HG03565 (cell line): ENCODE measurements at regions not wholly inside any gene's neighbourhood (a gene's known extent, or its start where the extent isn't known, plus 50 kb on each side); places are given as distances from the start of the nearest gene placed in this dataset.
"Not testable (repeated sequence)": the region's sequence is repeated elsewhere in the genome, so short reads cannot be mapped to it uniquely, and the experiment has no call there.

Experiments used
- ATAC-seq: cut with Tn5 transposase; IDR thresholded peaks from one replicate; pipeline ENCODE4 v1.9.1; 2021; ENCODE audit warnings: mild to moderate bottlenecking, moderate library complexity; ENCODE audit not compliant: unreplicated experiment

DNA sequence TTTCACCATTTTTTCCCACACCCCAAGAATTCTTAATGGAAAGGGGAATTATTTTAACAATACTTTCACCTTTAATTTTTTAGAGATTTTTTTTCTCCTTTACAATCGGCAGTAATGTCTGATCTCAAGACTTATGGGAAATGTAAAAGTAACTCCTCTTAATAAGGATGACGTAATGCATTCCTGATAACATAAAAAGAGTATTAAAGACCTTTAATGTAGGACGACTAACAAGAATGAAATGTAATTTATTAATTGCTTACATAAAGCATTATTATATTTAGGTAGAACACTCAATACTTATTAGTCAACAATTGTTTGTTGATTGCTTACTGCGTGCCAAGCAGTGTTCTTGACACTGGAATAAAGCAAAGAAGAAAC, 416.8 kb upstream of the NAALADL2 start:
- ATAC-seq: no peak

DNA sequence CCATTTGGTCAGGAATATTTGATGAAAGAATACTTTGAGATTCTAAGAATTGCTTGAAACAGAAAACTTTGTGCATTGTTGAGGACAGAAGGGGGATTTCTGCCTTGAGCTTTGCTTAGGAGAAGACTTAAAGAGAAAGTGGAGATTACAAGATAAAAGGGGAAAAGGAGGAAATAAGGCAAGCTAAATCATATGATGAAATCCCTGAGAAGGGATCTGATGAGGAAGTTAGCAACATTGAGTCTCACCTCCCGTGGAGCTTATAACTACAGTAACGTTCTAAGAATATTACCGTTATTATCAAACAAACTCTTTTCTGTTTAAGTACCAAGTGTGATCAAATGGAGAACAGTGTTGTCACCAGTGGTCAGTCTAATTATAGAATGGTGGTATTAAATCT, 414.7 kb upstream of the NAALADL2 start:
- ATAC-seq: no peak

DNA sequence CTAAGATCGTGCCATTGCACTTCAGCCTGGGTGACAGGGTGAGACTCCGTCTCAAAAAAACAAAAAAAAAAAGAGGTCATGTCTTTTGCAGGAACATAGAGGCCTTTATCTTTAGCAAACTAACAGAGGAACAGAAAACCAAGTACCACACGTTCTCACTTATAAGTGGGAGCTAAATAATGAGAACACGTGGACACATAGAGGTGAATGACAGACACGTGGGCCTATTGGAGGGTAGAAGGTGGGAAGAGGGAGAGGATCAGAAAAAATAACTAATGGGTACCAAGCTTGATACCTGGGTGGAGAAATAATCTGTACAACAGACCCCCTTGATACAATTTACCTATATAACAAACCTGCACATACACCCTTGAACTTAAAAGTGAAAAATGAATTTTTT, 401.4 kb upstream of the NAALADL2 start:
- ATAC-seq: no peak

DNA sequence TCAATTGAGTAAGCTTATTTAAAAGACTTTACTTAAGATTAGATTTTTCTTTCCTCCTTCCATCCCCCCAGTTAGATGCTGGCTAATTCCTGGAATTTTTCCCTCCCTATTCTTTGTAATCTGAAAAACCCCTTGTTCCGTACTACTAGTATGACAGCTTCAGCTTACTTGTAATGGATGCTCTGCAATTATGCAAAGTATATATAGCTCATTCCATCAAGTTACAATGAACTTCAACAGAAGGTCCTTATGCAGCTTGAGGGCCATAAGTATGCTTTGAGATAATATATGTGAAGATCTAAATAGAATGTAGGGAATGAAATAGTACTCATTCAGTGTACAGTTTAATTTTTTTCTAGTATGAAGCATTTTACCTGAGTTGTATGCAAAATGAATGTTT, 398.3 kb upstream of the NAALADL2 start:
- ATAC-seq: no peak

DNA sequence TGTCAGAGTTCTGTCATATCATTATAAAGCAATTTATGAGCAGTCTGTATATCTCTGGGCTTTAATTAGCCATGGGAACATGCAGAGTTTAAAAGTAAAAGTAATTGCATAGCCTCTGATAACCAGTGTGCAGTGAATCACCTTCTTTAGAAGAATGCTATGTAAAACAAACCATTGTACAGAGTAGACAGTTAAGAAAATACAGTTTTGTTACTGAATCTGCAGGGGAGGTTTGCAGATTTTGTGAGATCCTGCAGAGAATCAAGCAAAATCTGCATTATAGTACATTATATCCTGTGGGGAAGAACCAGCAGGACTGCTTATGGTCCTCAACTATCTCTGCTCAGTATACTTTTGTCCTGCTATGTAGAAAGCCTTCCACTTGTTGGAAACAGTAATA, 396.2 kb upstream of the NAALADL2 start:
- ATAC-seq: no peak

DNA sequence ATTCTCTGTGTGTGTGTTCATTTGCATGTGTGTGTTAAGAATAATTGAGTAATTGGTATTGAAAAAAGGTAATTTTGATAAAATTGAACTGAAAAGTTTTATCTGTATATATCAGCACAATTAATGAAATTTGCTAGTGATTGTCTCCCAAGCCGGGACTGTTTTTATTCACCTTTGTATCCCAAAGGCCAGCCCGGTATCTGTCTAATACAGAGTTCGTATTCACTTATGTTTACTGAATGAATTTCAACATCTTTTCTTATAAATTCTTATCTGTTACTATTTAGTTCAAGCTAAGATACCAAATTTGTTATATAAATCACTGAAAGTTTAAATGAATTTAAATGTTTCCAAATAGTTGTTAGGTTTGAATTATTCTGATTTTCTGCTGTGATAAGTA, 394.0 kb upstream of the NAALADL2 start:
- ATAC-seq: no peak

DNA sequence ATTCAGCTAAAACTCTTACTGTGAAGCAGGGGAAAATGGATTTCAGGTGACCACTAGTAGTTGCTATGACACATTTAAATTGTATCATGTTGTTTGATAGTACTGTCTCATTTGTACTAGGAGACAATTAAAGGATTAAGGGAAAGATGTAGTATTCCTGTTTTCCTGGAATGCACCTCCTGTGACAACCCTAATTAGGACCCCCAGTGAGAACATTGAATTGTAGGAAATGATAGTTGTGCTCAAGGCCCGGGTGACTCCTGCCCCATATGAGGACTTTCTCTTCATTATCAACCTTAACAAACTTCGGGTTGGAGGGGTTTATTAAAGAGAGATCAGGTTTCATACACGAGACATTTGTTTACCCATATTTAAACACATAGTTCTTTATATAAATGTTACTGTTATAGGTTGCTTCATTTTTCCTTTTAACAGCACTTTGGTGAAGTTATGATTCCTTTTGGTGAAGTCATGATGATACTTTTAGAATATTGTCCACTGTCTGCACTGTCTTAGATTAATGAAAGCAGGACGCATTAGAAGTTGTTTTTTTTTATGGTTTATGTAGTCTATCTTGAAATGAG, 392.6 kb upstream of the NAALADL2 start:
- ATAC-seq: no peak

DNA sequence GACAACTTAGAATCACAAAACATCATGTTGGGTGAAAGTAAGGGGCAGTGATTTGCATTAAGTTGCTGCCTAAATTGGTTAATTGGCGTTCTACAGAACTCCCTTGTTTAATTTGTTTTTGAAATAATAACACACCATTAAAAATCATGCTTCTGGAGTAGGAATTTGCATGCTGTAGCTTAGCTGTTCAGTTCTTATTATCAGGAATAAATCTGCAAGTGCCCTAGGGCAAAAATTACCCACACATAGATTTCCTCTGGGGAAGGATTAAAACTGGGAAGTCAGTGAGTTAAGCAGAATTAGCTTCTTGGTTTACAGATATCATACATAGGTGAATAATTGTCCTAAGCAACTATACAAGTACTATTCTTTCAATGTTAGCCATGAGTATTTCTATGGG, 381.6 kb upstream of the NAALADL2 start:
- no peak for ATAC-seq

DNA sequence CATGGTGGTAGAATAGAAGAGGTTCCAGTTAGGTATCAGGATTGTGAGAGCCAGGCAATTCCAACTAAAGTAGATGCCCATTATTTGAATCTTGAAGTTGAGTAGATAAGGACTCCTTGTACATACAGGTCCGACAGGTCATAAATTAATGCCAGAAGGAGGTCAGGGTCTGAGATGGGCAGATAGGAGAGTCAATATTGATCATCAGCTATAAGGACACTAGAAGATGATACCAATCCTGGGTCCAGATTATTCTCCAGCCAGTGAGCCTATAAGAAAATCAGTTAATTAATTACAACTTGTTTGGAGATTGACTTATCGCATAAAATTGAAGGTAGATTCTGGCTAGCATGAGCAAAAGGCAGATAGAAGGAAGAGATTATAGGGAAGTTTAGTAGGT, 378.4 kb upstream of the NAALADL2 start:
- no peak for ATAC-seq

DNA sequence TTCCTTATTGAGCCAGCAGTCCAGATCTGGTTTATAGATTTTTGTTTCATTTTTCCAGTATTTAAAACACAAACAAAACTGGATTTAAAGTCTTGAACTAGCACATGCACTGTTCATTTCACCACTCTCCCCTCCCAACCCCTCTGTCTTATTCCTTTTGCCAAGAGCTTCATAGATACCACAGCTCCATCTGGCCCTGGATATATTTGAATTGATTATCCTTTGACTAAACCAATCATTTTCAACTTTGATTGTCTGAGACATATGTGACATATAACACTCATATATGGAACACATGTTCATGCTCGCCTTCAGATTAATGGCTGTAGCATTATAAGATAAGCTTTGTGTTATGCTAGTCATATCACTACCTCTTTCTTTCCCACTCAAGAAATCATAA, 376.6 kb upstream of the NAALADL2 start:
- no peak for ATAC-seq

DNA sequence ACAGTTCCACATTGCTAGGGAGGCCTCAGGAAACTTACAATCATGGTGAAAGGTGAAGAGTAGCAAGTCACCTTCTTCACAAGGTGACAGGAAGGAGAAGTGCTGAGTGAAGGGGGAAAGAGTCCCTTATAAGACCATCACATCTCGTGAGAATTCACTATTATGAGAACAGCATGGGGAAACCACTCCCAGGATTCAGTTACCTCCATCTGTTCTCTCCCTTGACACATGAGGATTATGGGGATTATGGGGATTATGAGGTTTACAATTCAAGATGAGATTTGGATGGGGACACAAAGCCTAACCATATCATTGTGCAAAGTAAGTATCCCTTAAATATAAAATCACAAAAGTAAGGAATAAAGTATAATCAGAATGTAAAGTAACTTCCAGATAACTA, 375.9 kb upstream of the NAALADL2 start:
- no peak for ATAC-seq

DNA sequence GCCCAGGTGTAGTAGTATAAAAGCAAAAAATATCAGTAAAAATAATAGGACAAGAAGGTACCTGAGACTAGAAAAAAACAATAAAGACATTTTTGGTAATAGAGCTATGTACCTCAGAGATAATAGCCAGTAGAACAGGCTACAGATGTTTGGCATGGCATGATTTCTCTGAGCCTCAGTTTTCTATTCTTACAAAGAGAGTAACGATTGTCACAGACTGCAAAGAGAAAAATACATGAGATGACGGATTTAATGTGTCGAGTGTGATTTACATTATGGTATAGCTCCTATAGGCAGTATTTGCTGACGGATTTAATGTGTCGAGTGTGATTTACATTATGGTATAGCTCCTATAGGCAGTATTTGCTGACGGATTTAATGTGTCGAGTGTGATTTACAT, 375.3 kb upstream of the NAALADL2 start:
- ATAC-seq: not testable (repeated sequence)

DNA sequence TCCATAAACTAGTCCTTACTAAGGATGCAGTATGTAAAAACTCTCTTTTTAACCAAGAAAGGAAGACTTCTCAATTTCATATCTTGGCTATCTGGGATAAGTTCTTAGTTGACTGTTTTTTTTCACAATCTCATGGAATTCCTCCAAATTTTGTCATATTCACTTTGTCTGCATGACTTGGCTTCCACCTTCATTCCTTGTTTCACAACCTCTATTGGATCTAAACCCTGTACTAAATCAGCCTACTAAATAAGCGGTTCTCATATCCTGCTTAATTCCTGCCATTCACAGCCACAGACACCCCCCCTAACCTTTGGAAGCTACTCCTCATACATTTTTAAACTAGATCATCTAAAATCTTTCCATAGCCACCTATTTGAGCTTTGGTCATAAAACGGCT, 370.6 kb upstream of the NAALADL2 start:
- no peak for ATAC-seq

DNA sequence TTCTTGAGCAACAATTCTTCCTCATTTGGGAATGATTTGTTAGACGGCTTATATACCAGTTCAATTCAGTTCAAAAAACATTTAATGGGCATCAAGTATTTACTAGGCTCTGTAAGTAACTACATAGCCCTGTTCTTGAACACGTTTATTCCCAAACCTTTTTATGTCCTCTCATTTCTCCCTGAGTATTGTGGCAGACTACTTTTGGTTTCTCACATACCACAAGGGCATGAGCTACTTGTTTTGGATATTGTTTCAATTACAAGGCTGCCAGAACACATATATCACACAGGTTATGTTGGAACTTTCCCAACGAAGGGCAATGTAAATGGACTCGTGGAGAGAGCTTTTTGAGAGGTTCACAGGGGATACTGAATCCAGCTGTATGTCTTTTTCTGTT, 363.8 kb upstream of the NAALADL2 start:
- ATAC-seq: no peak

DNA sequence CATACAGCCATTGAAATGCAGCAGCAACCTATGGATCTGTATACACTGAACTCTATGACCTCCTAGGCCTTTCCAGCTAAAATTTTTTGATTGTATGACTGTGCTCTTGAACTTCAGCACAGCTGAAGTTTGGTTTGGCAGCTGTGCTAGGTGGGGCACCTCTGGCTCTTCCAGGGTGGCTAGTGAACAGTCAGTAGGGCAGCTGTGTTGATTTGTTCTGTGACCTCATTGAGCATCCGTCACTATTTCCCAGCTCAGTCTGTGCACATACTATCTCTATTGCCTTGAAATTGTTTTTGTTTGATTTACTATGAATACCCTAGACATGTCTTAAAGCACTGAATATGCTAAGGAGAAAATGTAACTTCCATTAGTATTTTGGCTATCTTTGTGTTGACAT, 363.2 kb upstream of the NAALADL2 start:
- no peak for ATAC-seq

DNA sequence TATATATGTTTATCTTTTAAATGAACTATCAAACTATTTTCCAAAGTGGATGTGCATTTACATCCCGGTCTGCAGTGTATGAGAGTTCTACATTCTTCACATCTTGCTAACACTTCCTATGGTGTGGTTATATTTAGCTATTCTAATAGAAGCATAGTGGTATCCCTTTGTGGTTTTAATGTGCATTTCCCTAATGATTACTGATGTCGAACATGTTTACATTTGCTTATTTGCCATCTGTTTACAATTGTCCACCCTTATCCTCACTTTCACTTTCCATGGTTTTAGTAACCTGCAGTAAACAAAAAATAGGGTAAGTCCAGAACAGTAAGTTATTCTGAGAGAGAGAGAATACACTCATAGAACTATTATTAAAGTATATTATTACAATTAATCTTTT, 360.5 kb upstream of the NAALADL2 start:
- no peak for ATAC-seq

DNA sequence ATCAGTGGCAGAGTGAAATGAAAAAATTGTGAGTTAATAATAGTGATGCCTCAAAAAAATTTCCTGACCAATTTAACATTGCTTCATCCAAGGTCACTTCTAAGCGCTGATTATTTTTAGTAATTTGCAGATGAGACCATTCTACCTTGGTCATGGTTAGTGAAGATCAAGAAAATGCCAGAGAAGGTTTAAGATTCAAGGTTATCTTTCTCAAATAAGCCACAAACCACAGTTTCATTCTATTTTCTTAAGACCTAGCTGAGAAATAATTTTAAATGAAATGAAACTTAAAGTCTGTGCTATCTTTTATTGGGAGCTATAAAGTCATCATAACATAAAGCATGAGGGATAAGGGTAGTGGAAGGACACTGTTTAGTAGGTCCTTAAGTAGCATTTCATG, 353.9 kb upstream of the NAALADL2 start:
- no peak for ATAC-seq

DNA sequence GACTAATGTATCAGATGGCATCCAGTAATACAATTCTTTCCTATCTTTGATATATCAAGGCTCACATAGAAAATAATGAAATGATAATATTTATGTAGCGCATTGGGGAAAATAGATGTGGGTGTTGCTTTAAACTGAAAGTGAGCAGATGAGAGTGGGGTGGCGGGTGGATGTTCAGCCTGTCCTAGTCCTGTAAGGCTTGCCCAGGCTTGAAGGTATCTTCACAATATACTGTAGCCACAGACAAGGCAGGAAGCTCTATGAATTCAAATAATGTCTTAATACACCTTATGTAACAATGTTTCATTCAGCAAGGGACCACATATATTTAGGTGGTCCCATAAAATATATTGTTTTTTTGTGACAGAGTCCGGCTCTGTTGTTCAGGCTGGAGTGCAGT, 334.9 kb upstream of the NAALADL2 start:
- ATAC-seq: no peak

DNA sequence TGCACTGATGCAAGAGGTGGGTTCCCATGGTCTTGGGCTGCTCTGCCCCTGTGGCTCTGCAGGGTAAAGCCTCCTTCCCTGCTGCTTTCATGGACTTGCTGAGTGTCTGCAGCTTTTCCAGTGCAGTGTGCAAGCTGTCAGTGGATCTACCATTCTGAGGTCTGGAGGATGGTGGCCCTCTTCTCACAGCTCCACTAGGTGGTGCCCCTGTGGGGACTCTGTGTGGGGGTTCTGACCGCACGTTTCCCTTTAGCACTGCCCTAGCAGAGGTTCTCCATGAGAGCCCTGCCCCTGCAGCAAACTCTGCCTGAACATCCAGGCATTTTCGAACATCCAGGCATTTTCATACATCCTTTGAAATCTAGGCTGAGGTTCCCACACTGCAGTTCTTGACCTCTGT, 329.8 kb upstream of the NAALADL2 start:
- ATAC-seq: no peak

DNA sequence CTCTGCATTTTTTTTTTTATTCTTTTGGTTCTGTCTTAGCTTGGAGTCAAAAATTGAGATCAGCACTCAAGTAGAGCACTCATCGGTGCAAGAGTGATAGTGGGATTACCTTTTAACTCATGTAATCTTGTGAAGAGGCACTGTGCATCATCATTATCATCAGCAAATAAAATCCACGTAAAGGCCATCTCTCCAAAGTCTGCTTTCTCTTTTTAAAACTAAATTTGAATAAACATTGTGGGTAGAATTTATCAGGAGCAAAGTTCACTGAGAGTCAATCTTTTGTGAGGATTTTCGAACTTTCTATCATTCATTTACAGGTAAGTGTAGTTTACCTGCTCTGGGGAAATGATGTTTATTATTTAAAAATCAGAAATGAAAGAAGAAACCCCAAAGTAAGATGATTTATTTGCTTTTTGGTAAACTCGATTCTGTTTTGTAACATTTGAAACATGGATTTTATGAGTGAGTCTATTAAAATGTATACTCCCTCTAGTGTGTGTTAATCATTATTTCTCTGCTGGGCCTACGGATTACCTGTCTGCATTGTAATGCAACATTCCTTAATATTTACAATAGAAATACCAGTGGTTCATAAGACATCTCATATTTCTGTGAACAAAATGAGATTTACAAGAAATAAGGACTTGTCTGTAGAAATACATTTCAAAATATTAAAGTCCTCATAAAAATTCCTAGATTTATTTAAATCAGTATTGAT, 327.7 kb upstream of the NAALADL2 start:
- no peak for ATAC-seq

DNA sequence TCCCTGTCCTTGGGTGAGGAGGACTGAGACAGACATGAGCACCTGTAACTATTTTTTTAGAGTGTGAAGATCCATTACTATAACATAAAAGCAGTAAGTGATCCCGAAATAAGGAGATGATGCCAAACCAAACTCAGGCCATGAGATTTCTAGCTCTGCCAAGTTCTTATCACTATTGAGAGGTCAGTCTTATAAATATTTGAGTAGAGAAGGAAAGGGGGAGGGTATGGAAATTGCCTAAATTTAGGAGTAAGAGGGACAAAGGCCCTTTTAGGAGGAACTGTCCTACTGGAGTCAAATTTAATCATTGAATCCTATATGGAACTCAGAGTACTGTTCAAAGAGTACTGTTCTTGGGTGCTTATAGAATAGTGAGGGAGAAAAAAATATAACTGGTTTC, 326.9 kb upstream of the NAALADL2 start:
- ATAC-seq: no peak

DNA sequence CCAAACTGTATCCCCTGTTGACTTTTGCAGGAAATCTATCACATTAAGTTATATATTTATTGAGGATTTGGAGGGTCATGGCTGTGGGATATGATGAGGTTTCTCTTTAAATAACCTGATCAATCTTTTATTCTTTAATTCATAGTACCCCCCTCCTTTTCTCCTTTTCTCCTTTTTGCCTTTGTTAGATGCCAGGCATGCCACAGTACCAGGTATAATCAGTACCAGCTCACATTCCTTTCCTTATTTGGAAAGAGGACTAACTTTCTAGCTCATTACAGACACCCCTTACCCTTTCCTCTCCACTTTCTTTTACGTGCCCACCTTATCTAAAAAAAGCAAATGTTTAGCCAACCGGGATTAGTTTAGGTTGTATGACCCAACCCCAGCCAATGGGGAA, 326.4 kb upstream of the NAALADL2 start:
- no peak for ATAC-seq

DNA sequence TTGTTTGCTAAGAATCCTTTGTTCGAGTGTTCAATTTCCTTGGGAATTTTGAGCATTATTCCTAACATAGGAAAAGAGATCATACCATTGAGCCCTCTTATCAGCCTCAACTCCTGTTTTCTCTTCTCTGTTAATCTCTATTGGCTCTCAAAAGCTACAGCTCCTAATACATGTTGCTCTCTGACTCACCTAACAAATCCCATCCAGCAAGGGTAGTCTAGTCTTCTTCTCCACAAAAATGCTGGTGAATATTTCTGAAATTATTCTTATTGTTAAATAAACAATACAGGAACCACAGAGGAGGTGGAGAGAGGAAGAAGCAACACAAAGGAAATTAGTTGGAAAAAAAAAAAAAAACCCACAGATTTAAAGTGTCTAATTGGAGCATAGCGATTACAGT, 325.8 kb upstream of the NAALADL2 start:
- no peak for ATAC-seq
